ENCODE measurements at regions not wholly inside any gene's neighbourhood (a gene's known extent, or its start where the extent isn't known, plus 50 kb on each side); places are given as distances from the start of the nearest gene placed in this dataset.

- TF ChIP-seq CTCF (IDR thresholded peaks at IDR 0.05; ENCODE audit: low read depth, low read length), result no peak
- no peak for DNase-seq (ENCODE audit: extremely low read depth, low read depth)
Measured at GRCh38 chr15:75136758-75137157, 64.9 kb upstream of the C15orf39 start.

DNA sequence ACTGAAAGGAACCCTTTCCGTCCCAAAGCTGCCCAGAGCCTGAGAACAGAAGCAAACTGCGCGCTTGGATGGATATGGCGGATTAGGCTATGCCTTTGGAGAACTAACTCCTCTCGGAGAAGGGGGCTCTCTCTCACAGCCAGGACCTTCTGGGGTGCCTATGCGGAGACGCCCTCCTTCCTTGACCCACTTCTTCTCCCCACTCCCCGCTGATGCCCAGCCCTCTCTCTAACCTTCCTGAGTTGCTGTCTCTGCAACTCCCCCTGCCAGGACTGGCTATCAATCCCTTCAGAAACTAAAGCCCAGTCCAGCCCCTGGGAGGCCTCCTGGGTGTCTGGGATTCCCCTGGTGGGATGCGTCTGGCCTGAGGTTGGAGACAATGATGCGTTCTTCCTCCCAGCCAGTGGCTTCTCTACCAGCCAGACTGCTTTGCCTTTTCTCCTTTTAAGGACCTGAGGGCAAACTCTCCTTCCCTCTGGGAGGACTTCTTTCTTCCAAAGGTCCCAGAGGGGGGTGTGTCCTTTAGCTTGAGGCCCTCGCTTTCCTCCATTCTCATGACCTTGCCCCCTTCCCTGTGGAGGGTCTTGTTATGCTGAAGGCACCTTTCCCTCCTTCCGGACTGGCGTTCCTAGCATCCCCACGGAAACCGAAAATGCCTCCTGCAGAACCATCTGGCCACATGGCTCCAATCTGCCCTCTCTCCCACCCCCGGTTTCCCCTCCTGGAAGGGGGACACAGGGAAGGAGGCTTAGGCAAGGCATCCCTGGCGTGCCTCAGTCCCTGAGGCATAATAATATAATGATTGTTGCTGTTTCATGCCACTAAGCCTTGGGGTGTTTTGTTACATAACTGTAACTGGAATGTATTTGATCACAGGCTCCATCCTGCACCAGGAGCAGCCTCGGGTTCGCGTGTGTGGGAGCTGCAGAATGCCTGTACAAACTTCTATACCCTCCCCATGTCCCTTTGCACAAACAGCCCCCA, 63.4 kb upstream of the C15orf39 start:
- DNase-seq (ENCODE audit: extremely low read depth, low read depth), result peak; percentile 61
- no peak for TF ChIP-seq CTCF (IDR thresholded peaks at IDR 0.05; ENCODE audit: low read depth, low read length)

DNA sequence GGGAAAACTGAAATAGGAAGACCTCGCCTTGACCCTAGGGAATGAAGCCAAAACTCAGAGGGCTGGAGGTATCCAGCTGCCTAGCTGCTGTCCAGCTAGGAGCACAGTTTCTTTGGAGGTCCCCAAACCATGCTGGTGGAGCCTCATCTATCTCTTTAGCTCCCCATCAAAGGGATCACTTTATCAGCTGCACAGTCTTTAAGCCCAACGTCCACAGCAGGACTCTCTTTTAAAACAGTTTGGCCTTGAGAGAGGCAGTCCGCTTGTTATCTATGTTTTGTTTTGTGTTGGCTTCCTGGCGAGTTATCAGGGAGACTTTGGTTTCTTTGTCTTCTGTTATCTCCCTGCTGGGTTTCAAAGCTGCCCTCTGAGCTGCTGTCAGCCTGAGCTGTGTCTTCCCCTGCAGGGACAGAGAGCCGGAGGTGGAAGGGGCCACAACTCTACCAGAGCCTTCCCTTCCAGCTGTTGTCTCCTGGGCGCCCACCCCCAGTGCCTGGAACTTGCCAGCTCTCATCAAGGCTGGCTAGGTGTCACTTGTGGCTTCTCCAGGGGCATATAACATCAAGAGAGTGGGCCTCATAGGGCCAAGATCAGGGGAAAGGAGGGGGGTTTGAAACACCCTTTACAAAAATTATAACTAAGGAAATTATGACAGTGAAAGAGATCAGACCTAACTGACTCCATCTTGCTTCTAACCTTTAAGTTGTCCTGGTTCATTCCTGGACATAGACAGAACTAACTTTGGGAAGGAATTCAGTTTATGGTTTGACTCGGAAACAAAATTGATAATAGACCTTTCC, 61.4 kb upstream of the C15orf39 start:
- TF ChIP-seq CTCF (IDR thresholded peaks at IDR 0.05; ENCODE audit: low read depth, low read length), result no peak
- no peak for DNase-seq (ENCODE audit: extremely low read depth, low read depth)

- TF ChIP-seq CTCF (IDR thresholded peaks at IDR 0.05; ENCODE audit: low read depth, low read length), result no peak
- DNase-seq (ENCODE audit: extremely low read depth, low read depth), result no peak
Measured at GRCh38 chr15:75142499-75142898, 59.2 kb upstream of the C15orf39 start.

GRCh38 chr15:75143738-75144334, 57.8 kb upstream of the C15orf39 start:
- no peak for TF ChIP-seq CTCF (IDR thresholded peaks at IDR 0.05; ENCODE audit: low read depth, low read length)
- no peak for DNase-seq (ENCODE audit: extremely low read depth, low read depth)

DNA sequence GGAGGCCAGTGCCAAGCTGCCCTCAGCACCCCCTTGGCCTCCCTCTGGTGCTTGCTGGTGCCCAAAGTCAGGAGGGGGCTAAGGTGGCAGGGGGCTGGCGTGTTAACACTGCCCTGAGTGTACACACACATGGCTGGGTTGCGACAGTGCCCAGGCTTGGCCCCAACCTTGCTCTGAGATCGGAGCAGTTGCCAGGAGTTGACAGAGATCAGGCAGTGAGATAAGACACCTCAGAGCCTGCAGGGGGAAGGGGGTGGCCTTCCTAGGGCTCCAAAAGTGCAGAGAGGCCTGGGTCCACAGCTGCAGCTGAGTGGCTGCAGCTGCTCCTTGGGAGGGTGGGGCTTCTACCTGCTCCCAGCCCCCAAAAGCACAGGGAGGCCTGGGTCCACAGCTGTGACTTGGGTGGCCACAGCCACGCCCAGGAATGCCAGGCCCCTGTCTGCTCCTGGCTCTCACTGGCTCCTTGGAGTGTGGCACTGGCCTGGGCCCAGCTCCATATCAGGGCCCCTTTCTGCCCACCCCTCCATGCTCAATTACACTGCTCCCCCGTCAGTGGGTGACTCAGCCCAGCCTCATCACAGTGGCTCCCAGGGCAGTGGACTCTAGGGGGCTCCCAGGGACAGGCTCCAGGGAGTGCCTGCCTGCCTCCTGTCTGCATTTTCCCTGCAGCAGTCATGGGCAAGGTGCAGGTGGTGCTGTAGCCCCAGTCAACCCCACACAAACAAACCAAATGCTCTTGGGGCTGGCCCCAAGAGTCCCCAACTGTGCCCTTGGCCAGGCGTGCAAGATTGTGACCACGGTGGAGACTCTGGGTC, 56.4 kb upstream of the C15orf39 start:
- TF ChIP-seq CTCF (IDR thresholded peaks at IDR 0.05; ENCODE audit: low read depth, low read length), result no peak
- no peak for DNase-seq (ENCODE audit: extremely low read depth, low read depth)
